ENCODE measurements at regions not wholly inside any gene's neighbourhood (a gene's known extent, or its start where the extent isn't known, plus 50 kb on each side); places are given as distances from the start of the nearest gene placed in this dataset.
"Not testable (repeated sequence)": the region's sequence is repeated elsewhere in the genome, so short reads cannot be mapped to it uniquely, and the experiment has no call there.

GRCh38 chr15:70576696-70577095 is 186.7 kb downstream of the UACA start:
- Mint-ChIP-seq H3K36me3 (peaks cover 3% of the 10 kb centered on the region), H3K9me3 (peaks cover 9% of the 10 kb centered on the region), H3K27ac (no peak overlapping the region), H3K4me1 (peaks cover 20% of the 10 kb centered on the region), H3K4me3 (no peak overlapping the region), H3K27me3 (ENCODE audit: low read depth) (peaks cover 10% of the 10 kb centered on the region)
- TF ChIP-seq CTCF (IDR thresholded peaks at IDR 0.05; ENCODE audit: unreplicated experiment), result no peak
- no peak for DNase-seq (ENCODE audit: low spot score in 2 of 2, unreplicated experiment in 2 of 2)

GRCh38 chr15:70576276-70576675 is 187.1 kb downstream of the UACA start:
- Mint-ChIP-seq H3K27me3 (ENCODE audit: low read depth) (peaks cover 10% of the 10 kb centered on the region), H3K4me1 (peaks cover 20% of the 10 kb centered on the region), H3K9me3 (peaks cover 10% of the 10 kb centered on the region), H3K36me3 (peaks cover 3% of the 10 kb centered on the region), H3K27ac (no peak overlapping the region), H3K4me3 (no peak overlapping the region)
- DNase-seq (ENCODE audit: low spot score in 2 of 2, unreplicated experiment in 2 of 2), result no peak
- no peak for TF ChIP-seq CTCF (IDR thresholded peaks at IDR 0.05; ENCODE audit: unreplicated experiment)

GRCh38 chr15:70575231-70576226 is 187.8 kb downstream of the UACA start:
- DNase-seq (ENCODE audit: low spot score in 2 of 2, unreplicated experiment in 2 of 2), result no peak
- peak overlapping the region; percentile 47 for H3K27ac Mint-ChIP-seq
- H3K9me3 Mint-ChIP-seq, result peaks cover 10% of the 10 kb centered on the region
- H3K4me3 Mint-ChIP-seq, result no peak overlapping the region
- peaks cover 10% of the 10 kb centered on the region for H3K27me3 Mint-ChIP-seq (ENCODE audit: low read depth)
- no peak for TF ChIP-seq CTCF (IDR thresholded peaks at IDR 0.05; ENCODE audit: unreplicated experiment)
- peaks cover 3% of the 10 kb centered on the region for H3K36me3 Mint-ChIP-seq
- H3K4me1 Mint-ChIP-seq, result peaks cover 20% of the 10 kb centered on the region

- Mint-ChIP-seq H3K9me3 (peaks cover 10% of the 10 kb centered on the region), H3K4me1 (peaks cover 24% of the 10 kb centered on the region)
- not testable (repeated sequence) for H3K4me3 Mint-ChIP-seq; H3K27ac Mint-ChIP-seq; DNase-seq (ENCODE audit: low spot score in 2 of 2, unreplicated experiment in 2 of 2); H3K27me3 Mint-ChIP-seq (ENCODE audit: low read depth); H3K36me3 Mint-ChIP-seq
Measured at GRCh38 chr15:70574325-70574724, 189.0 kb downstream of the UACA start.

GRCh38 chr15:70573121-70573850 is 190.1 kb downstream of the UACA start:
- Mint-ChIP-seq H3K4me3 (no peak overlapping the region), H3K27me3 (ENCODE audit: low read depth) (peaks cover under 1% of the 10 kb centered on the region), H3K9me3 (peaks cover 10% of the 10 kb centered on the region), H3K27ac (no peak overlapping the region), H3K4me1 (peaks cover 28% of the 10 kb centered on the region), H3K36me3 (peaks cover 3% of the 10 kb centered on the region)
- no peak for TF ChIP-seq CTCF (IDR thresholded peaks at IDR 0.05; ENCODE audit: unreplicated experiment)
- DNase-seq (ENCODE audit: low spot score in 2 of 2, unreplicated experiment in 2 of 2), result no peak
